Colonic mucosa (tissue), 4 donors: ENCODE measurements at regions not wholly inside any gene's neighbourhood (a gene's known extent, or its start where the extent isn't known, plus 50 kb on each side); places are given as distances from the start of the nearest gene placed in this dataset.

ENCODE experiments used
- DNase-seq: peaks from one replicate; pipeline ENCODE4 v3.0.0-alpha.2; 2020
- H3K27ac ChIP-seq: fragments of 200-600 bp; one replicate; pipeline ENCODE4 v1.8.0; 2021
- H3K27me3 ChIP-seq: fragments of 200-600 bp; one replicate; pipeline ENCODE4 v1.8.0; 2021
- H3K36me3 ChIP-seq: fragments of 200-600 bp; one replicate; pipeline ENCODE4 v1.8.0; 2021
- H3K4me1 ChIP-seq: fragments of 200-600 bp; one replicate; pipeline ENCODE4 v1.8.0; 2021; ENCODE audit warnings: mild to moderate bottlenecking
- H3K4me3 ChIP-seq: fragments of 200-600 bp; one replicate; pipeline ENCODE4 v1.8.0; 2021
- H3K9ac ChIP-seq, 2 donors: one replicate each; pipeline ENCODE4 v1.7.0; 2013; ENCODE audit warnings: control low read depth in 2 of 2, low read depth in 2 of 2, low read length in 2 of 2
- H3K9me3 ChIP-seq: fragments of 200-600 bp; one replicate; pipeline ENCODE4 v1.8.0; 2021
- intact Hi-C: fragments of 100-400 bp; cut with DNase I; formaldehyde crosslinking; loops from one replicate; pipeline ENCODE4 v1.14.1; 2022
- TF ChIP-seq, protein P1 (sequence below): fragments of 200-600 bp; IDR thresholded peaks from one replicate; pipeline ENCODE4 v1.8.0; 2022; ENCODE audit warnings: antibody characterized with exemption, mild to moderate bottlenecking
- donor health status: healthy.
- donor health status: DM: no; HTN: no; CAD: no.
- donor health status: DM: no; HTN: no; CAD: no.

DNA sequence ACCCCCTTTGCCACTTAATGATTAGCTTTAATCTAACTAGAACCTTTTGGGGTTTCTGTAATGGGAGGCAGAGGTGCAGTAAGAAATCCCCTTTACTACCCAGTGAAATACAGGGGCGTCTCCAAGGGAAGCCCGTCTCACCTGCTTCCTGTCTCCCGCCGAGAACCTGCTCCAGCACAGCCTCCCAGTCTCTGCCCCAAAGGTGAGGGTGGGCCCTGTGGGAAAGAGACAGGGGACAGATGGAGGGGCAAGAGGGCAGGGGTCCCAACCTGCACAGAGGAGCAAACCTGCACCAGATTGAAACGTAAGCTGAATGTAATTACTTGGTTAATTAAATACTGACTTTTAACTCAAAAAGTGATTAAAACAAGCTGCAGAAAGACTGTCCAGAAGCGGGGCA, 474.2 kb upstream of the SULF2 start:
- Histone ChIP-seq H3K4me3 (no peak overlapping the region), H3K27me3 (no peaks in the 10 kb centered on the region), H3K36me3 (no peaks in the 10 kb centered on the region), H3K27ac (no peak overlapping the region), H3K9me3 (no peaks in the 10 kb centered on the region), H3K4me1 (no peaks in the 10 kb centered on the region), H3K9ac (no peak overlapping the region)
- TF ChIP-seq, protein P1, sequence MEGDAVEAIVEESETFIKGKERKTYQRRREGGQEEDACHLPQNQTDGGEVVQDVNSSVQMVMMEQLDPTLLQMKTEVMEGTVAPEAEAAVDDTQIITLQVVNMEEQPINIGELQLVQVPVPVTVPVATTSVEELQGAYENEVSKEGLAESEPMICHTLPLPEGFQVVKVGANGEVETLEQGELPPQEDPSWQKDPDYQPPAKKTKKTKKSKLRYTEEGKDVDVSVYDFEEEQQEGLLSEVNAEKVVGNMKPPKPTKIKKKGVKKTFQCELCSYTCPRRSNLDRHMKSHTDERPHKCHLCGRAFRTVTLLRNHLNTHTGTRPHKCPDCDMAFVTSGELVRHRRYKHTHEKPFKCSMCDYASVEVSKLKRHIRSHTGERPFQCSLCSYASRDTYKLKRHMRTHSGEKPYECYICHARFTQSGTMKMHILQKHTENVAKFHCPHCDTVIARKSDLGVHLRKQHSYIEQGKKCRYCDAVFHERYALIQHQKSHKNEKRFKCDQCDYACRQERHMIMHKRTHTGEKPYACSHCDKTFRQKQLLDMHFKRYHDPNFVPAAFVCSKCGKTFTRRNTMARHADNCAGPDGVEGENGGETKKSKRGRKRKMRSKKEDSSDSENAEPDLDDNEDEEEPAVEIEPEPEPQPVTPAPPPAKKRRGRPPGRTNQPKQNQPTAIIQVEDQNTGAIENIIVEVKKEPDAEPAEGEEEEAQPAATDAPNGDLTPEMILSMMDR, result no peak
- intact Hi-C loops, result no loop called here
- DNase-seq, result no peak

DNA sequence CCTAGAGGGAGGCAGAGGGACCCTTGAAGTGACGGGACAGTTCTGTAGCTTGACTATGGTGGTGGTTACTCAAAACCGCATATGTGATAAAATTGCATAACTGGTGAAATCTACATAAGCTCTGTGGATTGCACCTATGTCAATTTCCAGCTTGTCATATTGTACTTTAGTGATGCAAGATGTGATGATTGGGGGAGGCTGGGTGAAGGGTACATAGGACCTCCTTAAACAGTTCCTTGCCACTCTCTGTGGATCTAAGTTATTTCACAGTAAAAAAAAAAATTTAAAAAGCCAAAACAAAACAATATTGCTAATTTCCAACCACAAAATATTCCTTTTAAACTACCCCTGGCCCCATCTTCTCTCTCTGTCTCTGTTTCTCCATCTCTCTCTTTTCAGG, 472.6 kb upstream of the SULF2 start:
- DNase-seq, result no peak
- TF ChIP-seq, protein P1, result no peak

DNA sequence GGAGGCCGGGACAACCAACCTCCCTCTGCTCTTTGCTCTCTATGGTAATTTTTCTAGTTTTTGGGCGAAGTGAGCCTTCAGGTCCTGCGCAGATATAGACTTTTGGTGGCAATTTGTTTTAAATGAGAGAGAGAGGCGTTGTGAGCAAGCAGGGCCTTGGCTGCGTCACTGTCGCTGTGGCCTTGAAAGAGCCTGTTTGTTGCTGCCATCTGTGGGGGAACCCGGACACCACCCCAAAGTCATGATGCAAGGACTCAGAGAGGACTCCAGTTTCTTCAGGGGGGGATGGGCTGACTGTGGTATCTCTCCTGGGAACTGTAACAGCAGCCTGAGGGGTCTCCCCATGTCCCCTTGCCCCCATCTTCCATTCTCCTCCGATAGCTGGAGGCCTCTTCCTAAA, 462.7 kb upstream of the SULF2 start:
- no peaks in the 10 kb centered on the region for H3K4me1 ChIP-seq
- H3K27me3 ChIP-seq, result no peaks in the 10 kb centered on the region
- no peak overlapping the region for H3K9ac ChIP-seq
- H3K27ac ChIP-seq, result no peak overlapping the region
- no peaks in the 10 kb centered on the region for H3K9me3 ChIP-seq
- intact Hi-C loops, result no loop called here
- no peak for DNase-seq
- no peaks in the 10 kb centered on the region for H3K36me3 ChIP-seq
- TF ChIP-seq, protein P1, result no peak
- no peak overlapping the region for H3K4me3 ChIP-seq

More for the DNA sequence above, 472.6 kb upstream of the SULF2 start:
- Histone ChIP-seq H3K4me1 (no peaks in the 10 kb centered on the region), H3K36me3 (no peaks in the 10 kb centered on the region), H3K9me3 (no peaks in the 10 kb centered on the region), H3K4me3 (no peak overlapping the region), H3K9ac (no peak overlapping the region), H3K27ac (no peak overlapping the region), H3K27me3 (no peaks in the 10 kb centered on the region)
- intact Hi-C loops, result no loop called here

DNA sequence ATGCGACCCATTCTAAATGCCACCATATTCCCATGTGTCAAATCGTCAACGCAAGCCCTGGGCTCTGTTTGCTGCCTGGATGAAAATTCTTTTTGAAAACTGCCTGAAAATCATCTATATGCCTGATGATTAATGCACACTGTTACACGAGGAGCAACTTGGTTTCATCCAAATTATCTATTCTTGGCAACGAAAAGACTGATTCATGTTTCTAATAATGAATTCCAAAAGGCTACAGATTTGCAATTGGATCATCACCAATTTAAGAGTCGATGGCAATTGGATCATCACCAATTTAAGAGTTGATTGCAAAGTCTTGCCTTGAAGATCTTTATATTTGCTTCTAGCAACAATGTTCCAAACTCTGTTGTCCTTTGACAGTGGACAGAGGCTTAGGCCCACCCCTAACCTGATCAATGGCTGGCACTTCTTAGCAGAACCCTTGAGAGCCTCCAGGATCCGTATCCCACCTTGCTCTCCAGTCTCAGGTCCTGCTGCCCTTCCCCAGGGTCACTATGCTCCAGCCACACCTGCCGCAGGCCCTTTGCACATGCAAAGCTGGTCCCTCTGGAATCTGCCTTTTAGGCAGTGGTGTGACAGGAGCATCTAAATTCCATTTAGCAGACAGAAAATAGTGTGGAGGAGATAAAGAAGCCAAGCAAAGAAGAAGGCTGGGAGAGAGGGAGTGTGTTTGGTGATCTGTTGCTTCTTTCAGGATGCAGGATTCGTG, 460.9 kb upstream of the SULF2 start:
- TF ChIP-seq, protein P1, result no peak
- no peak for DNase-seq
- no peak overlapping the region for H3K9ac ChIP-seq

DNA sequence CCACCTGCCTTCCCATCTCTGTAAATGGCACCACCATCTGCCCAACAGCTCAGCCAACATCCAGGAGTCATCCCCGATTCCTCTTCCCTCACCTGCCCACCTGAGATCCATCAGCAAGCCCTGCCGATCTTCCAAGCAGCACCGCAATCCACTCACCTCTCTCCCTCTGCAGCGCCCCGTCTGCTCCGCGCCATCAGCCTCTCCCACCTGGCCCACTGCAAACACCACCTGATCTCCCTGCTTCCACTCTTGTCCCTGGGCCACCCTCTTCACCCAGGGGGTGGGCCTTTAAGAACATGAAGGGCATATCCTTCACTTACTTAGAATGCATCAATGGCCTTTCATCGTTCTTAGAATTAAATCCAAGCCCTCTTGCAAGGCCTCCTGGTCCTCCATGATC, 457.3 kb upstream of the SULF2 start:
- Histone ChIP-seq H3K27ac (no peak overlapping the region), H3K9me3 (no peaks in the 10 kb centered on the region), H3K9ac (no peak overlapping the region), H3K4me1 (no peaks in the 10 kb centered on the region), H3K4me3 (no peak overlapping the region), H3K27me3 (no peaks in the 10 kb centered on the region), H3K36me3 (no peaks in the 10 kb centered on the region)
- intact Hi-C loops, result no loop called here
- no peak for DNase-seq
- TF ChIP-seq, protein P1, result no peak

More for the DNA sequence above, 460.9 kb upstream of the SULF2 start:
- no peaks in the 10 kb centered on the region for H3K4me1 ChIP-seq
- H3K27me3 ChIP-seq, result no peaks in the 10 kb centered on the region
- no peak overlapping the region for H3K27ac ChIP-seq
- H3K36me3 ChIP-seq, result no peaks in the 10 kb centered on the region
- no peak overlapping the region for H3K4me3 ChIP-seq
- H3K9me3 ChIP-seq, result no peaks in the 10 kb centered on the region
- intact Hi-C loops, result no loop called here
